ENCODE measurements at regions not wholly inside any gene's neighbourhood (a gene's known extent, or its start where the extent isn't known, plus 50 kb on each side); places are given as distances from the start of the nearest gene placed in this dataset.

- H3K4me3 ChIP-seq (ENCODE audit: low read length, poor library complexity, severe bottlenecking), result no peak overlapping the region
- H3K9ac ChIP-seq (ENCODE audit: low read depth, low read length, poor library complexity, severe bottlenecking), result no peak overlapping the region
- H3K36me3 ChIP-seq (ENCODE audit: insufficient read depth, low read length), result no peaks in the 10 kb centered on the region
- no peaks in the 10 kb centered on the region for H3K4me1 ChIP-seq (ENCODE audit: insufficient read depth, low read length, poor library complexity, severe bottlenecking)
- no peak overlapping the region for H2AFZ ChIP-seq (ENCODE audit: low read length)
- H3K4me2 ChIP-seq (ENCODE audit: low read depth, low read length, poor library complexity, severe bottlenecking), result no peak overlapping the region
- no peaks in the 10 kb centered on the region for H3K9me3 ChIP-seq (ENCODE audit: insufficient read depth, low read depth, low read length)
- no peak for TF ChIP-seq EZH2phosphoT487 (IDR thresholded peaks at IDR 0.05; ENCODE audit: borderline replicate concordance)
- no peak for TF ChIP-seq CTCF (conservative IDR thresholded peaks at IDR 0.05; ENCODE audit: low read length)
- H3K79me2 ChIP-seq (ENCODE audit: insufficient read depth, low read length), result no peaks in the 10 kb centered on the region
- no peaks in the 10 kb centered on the region for H3F3A ChIP-seq (ENCODE audit: low read depth)
- H3K27me3 ChIP-seq (ENCODE audit: insufficient read depth, low read length, poor library complexity, severe bottlenecking), result no peaks in the 10 kb centered on the region
- H3K9me2 ChIP-seq (replicated peaks; ENCODE audit: low read depth, low read length), result no peaks in the 10 kb centered on the region; the same call in 1 of the 2 replicates
- no peaks in the 10 kb centered on the region for H4K20me1 ChIP-seq (ENCODE audit: insufficient read depth, low read length, poor library complexity, severe bottlenecking)
Observed at GRCh38 chr2:150091846-150092245, 395.6 kb downstream of the RND3 start.

GRCh38 chr2:150090031-150090430, 397.4 kb downstream of the RND3 start:
- Histone ChIP-seq H3K27me3 (ENCODE audit: insufficient read depth, low read length, poor library complexity, severe bottlenecking) (no peaks in the 10 kb centered on the region), H3K4me3 (ENCODE audit: low read length, poor library complexity, severe bottlenecking) (no peak overlapping the region), H4K20me1 (ENCODE audit: insufficient read depth, low read length, poor library complexity, severe bottlenecking) (no peaks in the 10 kb centered on the region), H3K9me3 (ENCODE audit: insufficient read depth, low read depth, low read length) (no peaks in the 10 kb centered on the region), H3K36me3 (ENCODE audit: insufficient read depth, low read length) (no peaks in the 10 kb centered on the region), H3K79me2 (ENCODE audit: insufficient read depth, low read length) (no peaks in the 10 kb centered on the region), H3K4me1 (ENCODE audit: insufficient read depth, low read length, poor library complexity, severe bottlenecking) (no peaks in the 10 kb centered on the region), H3F3A (ENCODE audit: low read depth) (no peaks in the 10 kb centered on the region), H3K9me2 (replicated peaks; ENCODE audit: low read depth, low read length) (no peaks in the 10 kb centered on the region; the same call in 1 of the 2 replicates), H3K9ac (ENCODE audit: low read depth, low read length, poor library complexity, severe bottlenecking) (no peak overlapping the region), H2AFZ (ENCODE audit: low read length) (no peak overlapping the region), H3K4me2 (ENCODE audit: low read depth, low read length, poor library complexity, severe bottlenecking) (no peak overlapping the region)
- TF ChIP-seq EZH2phosphoT487 (IDR thresholded peaks at IDR 0.05; ENCODE audit: borderline replicate concordance) (no peak), CTCF (conservative IDR thresholded peaks at IDR 0.05; ENCODE audit: low read length) (no peak)

GRCh38 chr2:150088538-150088937, 398.9 kb downstream of the RND3 start:
- no peaks in the 10 kb centered on the region for H3K79me2 ChIP-seq (ENCODE audit: insufficient read depth, low read length)
- no peaks in the 10 kb centered on the region for H4K20me1 ChIP-seq (ENCODE audit: insufficient read depth, low read length, poor library complexity, severe bottlenecking)
- H3K4me2 ChIP-seq (ENCODE audit: low read depth, low read length, poor library complexity, severe bottlenecking), result no peak overlapping the region
- no peaks in the 10 kb centered on the region for H3F3A ChIP-seq (ENCODE audit: low read depth)
- no peak overlapping the region for H3K4me3 ChIP-seq (ENCODE audit: low read length, poor library complexity, severe bottlenecking)
- no peak overlapping the region for H2AFZ ChIP-seq (ENCODE audit: low read length)
- H3K9me3 ChIP-seq (ENCODE audit: insufficient read depth, low read depth, low read length), result no peaks in the 10 kb centered on the region
- no peaks in the 10 kb centered on the region for H3K4me1 ChIP-seq (ENCODE audit: insufficient read depth, low read length, poor library complexity, severe bottlenecking)
- no peak for TF ChIP-seq EZH2phosphoT487 (IDR thresholded peaks at IDR 0.05; ENCODE audit: borderline replicate concordance)
- no peak for TF ChIP-seq CTCF (conservative IDR thresholded peaks at IDR 0.05; ENCODE audit: low read length)
- no peaks in the 10 kb centered on the region; the same call in 1 of the 2 replicates for H3K9me2 ChIP-seq (replicated peaks; ENCODE audit: low read depth, low read length)
- H3K36me3 ChIP-seq (ENCODE audit: insufficient read depth, low read length), result no peaks in the 10 kb centered on the region
- no peaks in the 10 kb centered on the region for H3K27me3 ChIP-seq (ENCODE audit: insufficient read depth, low read length, poor library complexity, severe bottlenecking)
- no peak overlapping the region for H3K9ac ChIP-seq (ENCODE audit: low read depth, low read length, poor library complexity, severe bottlenecking)

Measured in Loucy (cell line).